ENCODE measurements at regions not wholly inside any gene's neighbourhood (a gene's known extent, or its start where the extent isn't known, plus 50 kb on each side); places are given as distances from the start of the nearest gene placed in this dataset.

- TF ChIP-seq CTCF (conservative IDR thresholded peaks at IDR 0.05; ENCODE audit: low read length) = no peak
- TF ChIP-seq EZH2phosphoT487 (IDR thresholded peaks at IDR 0.05; ENCODE audit: borderline replicate concordance) = no peak
Measured at GRCh38 chr1:103469801-103470200, 55.7 kb upstream of the RNPC3 start.
